ENCODE measurements at regions not wholly inside any gene's neighbourhood (a gene's known extent, or its start where the extent isn't known, plus 50 kb on each side); places are given as distances from the start of the nearest gene placed in this dataset.
"Not testable (repeated sequence)": the region's sequence is repeated elsewhere in the genome, so short reads cannot be mapped to it uniquely, and the experiment has no call there.

GRCh38 chr22:34620832-34621231 is 445.1 kb upstream of the ISX start:
- Mint-ChIP-seq H3K9me3 (no peaks in the 10 kb centered on the region), H3K27me3 (no peaks in the 10 kb centered on the region), H3K36me3 (ENCODE audit: low read depth) (no peaks in the 10 kb centered on the region), H3K4me1 (no peaks in the 10 kb centered on the region), H3K27ac (no peak overlapping the region), H3K4me3 (no peak overlapping the region)
- ATAC-seq (replicated peaks): no peak

DNA sequence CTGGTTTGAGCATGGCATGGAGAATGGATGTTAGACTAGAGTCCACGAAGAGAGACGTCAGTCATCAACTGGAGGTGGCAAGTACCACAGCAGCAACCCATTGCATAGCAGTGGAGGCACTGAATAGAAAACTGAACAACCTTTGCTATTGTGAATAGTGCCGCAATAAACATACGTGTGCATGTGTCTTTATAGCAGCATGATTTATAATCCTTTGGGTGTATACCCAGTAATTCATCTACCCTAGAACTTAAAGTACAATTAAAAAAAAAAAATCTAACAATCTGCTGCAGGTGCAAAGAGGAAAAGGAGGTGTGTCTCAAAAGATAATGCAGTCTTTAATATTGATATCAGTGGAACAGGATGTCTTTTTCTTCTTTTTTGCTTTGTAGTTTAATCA is 443.4 kb upstream of the ISX start:
- no peak overlapping the region for H3K4me3 Mint-ChIP-seq
- ATAC-seq (replicated peaks): no peak
- no peak overlapping the region for H3K27ac Mint-ChIP-seq
- H3K27me3 Mint-ChIP-seq: no peaks in the 10 kb centered on the region
- no peaks in the 10 kb centered on the region for H3K36me3 Mint-ChIP-seq (ENCODE audit: low read depth)
- H3K4me1 Mint-ChIP-seq: no peaks in the 10 kb centered on the region
- no peaks in the 10 kb centered on the region for H3K9me3 Mint-ChIP-seq

DNA sequence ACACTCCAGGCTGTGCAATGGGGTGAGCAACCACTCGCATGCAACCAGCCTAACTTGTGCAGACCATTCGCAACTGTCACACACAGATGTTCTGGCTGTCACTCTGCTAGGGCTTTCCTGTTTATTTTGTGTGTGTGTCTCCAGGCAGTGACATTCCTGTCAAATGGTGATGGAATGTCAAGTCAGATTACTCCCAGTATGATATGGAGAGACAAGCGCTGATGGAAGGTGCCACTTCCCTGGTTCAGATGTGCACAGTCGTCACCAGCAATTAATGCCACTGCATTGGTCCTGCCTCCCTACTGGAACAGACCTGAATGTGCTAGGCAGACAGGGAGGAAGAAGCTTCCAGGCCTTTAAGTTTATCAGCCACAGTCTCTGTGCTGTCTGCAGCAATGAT is 442.4 kb upstream of the ISX start:
- Mint-ChIP-seq H3K4me1 (no peaks in the 10 kb centered on the region), H3K27me3 (no peaks in the 10 kb centered on the region), H3K4me3 (no peak overlapping the region), H3K36me3 (ENCODE audit: low read depth) (no peaks in the 10 kb centered on the region), H3K27ac (no peak overlapping the region), H3K9me3 (peaks cover 3% of the 10 kb centered on the region)
- no peak for ATAC-seq (replicated peaks)

- not testable (repeated sequence) for H3K27me3 Mint-ChIP-seq; H3K4me1 Mint-ChIP-seq; H3K36me3 Mint-ChIP-seq (ENCODE audit: low read depth); H3K4me3 Mint-ChIP-seq; H3K27ac Mint-ChIP-seq; ATAC-seq (replicated peaks); H3K9me3 Mint-ChIP-seq
Measured at GRCh38 chr22:34625892-34626291, 440.1 kb upstream of the ISX start.

GRCh38 chr22:34638128-34638527 is 427.8 kb upstream of the ISX start:
- Mint-ChIP-seq H3K27me3 (peaks cover 7% of the 10 kb centered on the region), H3K9me3 (no peaks in the 10 kb centered on the region), H3K36me3 (ENCODE audit: low read depth) (no peaks in the 10 kb centered on the region), H3K27ac (no peak overlapping the region), H3K4me3 (no peak overlapping the region), H3K4me1 (no peaks in the 10 kb centered on the region)
- no peak for ATAC-seq (replicated peaks)

GRCh38 chr22:34639911-34640310 is 426.0 kb upstream of the ISX start:
- H3K27ac Mint-ChIP-seq: no peak overlapping the region
- H3K4me1 Mint-ChIP-seq: no peaks in the 10 kb centered on the region
- no peaks in the 10 kb centered on the region for H3K36me3 Mint-ChIP-seq (ENCODE audit: low read depth)

DNA sequence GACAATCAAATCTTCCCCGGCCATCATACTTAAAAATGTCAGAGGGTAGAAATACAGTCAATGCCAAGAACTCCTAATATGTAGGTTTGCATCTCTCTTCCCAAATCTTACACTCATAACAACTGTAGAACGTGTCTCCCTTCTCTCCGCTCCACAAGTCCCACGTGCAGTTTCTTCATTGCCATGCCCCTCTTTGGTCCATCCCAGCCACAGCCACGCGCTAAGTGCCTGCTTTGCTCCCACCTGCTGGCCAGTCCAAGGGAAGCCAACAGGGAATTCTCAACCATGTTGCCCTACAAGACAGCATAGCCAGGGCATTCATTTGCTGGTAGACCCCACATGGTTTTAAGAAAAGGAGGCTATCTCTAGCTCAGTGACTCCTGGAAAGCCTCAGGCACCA is 420.6 kb upstream of the ISX start:
- Mint-ChIP-seq H3K9me3 (no peaks in the 10 kb centered on the region), H3K27me3 (no peaks in the 10 kb centered on the region)

More at GRCh38 chr22:34639911-34640310, 426.0 kb upstream of the ISX start:
- H3K9me3 Mint-ChIP-seq: no peaks in the 10 kb centered on the region
- no peak overlapping the region for H3K4me3 Mint-ChIP-seq
- H3K27me3 Mint-ChIP-seq: peaks cover 7% of the 10 kb centered on the region
- no peak for ATAC-seq (replicated peaks)

GRCh38 chr22:34669001-34669400 is 397.0 kb upstream of the ISX start:
- Mint-ChIP-seq H3K4me1 (no peaks in the 10 kb centered on the region), H3K4me3 (no peak overlapping the region), H3K27me3 (peaks cover 11% of the 10 kb centered on the region), H3K9me3 (peaks cover 3% of the 10 kb centered on the region), H3K36me3 (ENCODE audit: low read depth) (no peaks in the 10 kb centered on the region), H3K27ac (no peak overlapping the region)
- ATAC-seq (replicated peaks): no peak

More for the DNA sequence above, 420.6 kb upstream of the ISX start:
- Mint-ChIP-seq H3K4me3 (no peak overlapping the region), H3K4me1 (no peaks in the 10 kb centered on the region), H3K27ac (no peak overlapping the region), H3K36me3 (ENCODE audit: low read depth) (no peaks in the 10 kb centered on the region)
- ATAC-seq (replicated peaks): no peak

GRCh38 chr22:34683031-34683430 is 382.9 kb upstream of the ISX start:
- not testable (repeated sequence) for H3K4me3 Mint-ChIP-seq; H3K4me1 Mint-ChIP-seq; H3K27ac Mint-ChIP-seq; H3K9me3 Mint-ChIP-seq; H3K36me3 Mint-ChIP-seq (ENCODE audit: low read depth); ATAC-seq (replicated peaks); H3K27me3 Mint-ChIP-seq

DNA sequence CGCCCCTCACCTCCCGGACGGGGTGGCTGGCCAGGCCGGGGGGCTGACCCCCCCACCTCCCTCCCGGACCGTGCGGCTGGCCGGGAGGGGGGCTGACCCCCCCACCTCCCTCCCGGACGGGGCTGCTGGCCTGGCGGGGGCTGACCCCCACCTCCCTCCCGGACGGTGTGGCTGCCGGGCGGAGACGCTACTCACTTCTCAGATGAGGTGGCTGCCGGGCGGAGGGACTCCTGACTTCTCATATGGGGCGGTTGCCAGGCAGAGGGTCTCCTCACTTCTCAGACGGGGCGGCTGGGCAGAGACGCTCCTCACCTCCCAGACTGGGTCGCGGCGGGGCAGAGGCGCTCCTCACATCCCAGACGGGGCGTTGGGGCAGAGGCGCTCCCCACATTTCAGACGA is 381.7 kb upstream of the ISX start:
- not testable (repeated sequence) for ATAC-seq (replicated peaks); H3K4me3 Mint-ChIP-seq; H3K9me3 Mint-ChIP-seq; H3K4me1 Mint-ChIP-seq; H3K27me3 Mint-ChIP-seq; H3K27ac Mint-ChIP-seq; H3K36me3 Mint-ChIP-seq (ENCODE audit: low read depth)

- Mint-ChIP-seq H3K27ac (no peak overlapping the region), H3K27me3 (peaks cover 5% of the 10 kb centered on the region), H3K9me3 (no peaks in the 10 kb centered on the region), H3K4me1 (no peaks in the 10 kb centered on the region), H3K36me3 (ENCODE audit: low read depth) (no peaks in the 10 kb centered on the region), H3K4me3 (no peak overlapping the region)
- ATAC-seq (replicated peaks): no peak
Measured at GRCh38 chr22:34687116-34687515, 378.8 kb upstream of the ISX start.

DNA sequence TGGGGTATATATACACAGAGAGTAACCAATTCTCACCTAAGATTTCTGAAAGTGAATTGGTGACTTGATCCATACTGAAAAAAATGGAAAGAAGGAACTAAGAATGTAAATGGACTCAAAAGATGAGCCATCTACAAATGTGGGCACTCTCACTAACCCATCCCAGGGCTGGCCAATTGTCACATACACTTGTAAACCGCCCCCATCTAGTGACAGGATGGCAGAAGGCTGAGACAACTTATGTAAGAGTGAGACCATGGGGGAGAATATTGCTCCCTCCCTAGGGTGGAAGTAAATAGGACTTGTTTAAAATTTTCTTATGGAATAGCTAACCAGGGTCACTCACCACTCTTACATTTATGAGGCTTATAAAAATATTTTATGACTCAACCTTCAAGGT is 377.1 kb upstream of the ISX start:
- no peak overlapping the region for H3K4me3 Mint-ChIP-seq
- ATAC-seq (replicated peaks): no peak
- H3K27ac Mint-ChIP-seq: no peak overlapping the region
- no peaks in the 10 kb centered on the region for H3K36me3 Mint-ChIP-seq (ENCODE audit: low read depth)
- peaks cover 5% of the 10 kb centered on the region for H3K27me3 Mint-ChIP-seq
- no peaks in the 10 kb centered on the region for H3K9me3 Mint-ChIP-seq
- H3K4me1 Mint-ChIP-seq: no peaks in the 10 kb centered on the region

DNA sequence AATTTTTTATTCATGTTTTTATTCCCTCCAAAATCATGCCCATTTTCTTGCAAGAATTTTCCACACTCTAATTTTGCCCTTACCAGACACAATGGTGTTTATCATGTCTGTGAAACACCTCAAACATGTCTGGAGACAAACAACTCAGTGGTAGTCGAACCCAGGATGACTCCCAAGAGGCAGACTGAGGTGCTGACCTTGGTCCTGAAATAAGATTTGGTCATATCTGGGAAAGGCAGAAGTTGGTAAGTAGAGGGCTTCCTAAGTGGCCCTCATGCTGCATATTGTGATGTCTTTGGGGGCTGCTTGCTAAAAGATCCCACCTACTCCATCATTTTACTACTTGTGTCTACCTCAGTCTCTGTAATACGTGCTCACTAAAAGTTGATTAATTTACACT is 369.4 kb upstream of the ISX start:
- peaks cover 7% of the 10 kb centered on the region for H3K27me3 Mint-ChIP-seq

DNA sequence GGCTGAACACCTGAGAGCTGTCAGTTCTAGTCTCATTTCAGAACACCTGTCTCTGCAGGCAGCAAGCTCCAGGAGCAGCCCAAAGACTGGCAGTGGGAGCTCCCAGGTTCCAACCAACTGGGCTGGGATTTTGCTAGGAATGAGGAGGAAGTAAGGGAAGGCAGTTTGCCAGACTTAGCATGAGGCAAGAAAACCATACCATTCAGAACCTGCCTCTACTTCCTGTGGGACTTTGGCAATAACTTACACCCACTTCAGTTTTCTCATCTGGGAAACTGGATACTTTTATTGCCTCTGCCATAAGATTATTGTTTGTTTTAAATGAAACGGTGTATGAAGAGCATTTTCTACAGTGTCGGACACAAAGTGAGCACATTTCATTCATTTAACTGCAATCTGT is 363.7 kb upstream of the ISX start:
- H3K9me3 Mint-ChIP-seq: peaks cover 10% of the 10 kb centered on the region
- ATAC-seq (replicated peaks): no peak
- no peak overlapping the region for H3K27ac Mint-ChIP-seq
- no peak overlapping the region for H3K4me3 Mint-ChIP-seq
- no peaks in the 10 kb centered on the region for H3K4me1 Mint-ChIP-seq
- H3K27me3 Mint-ChIP-seq: peaks cover 7% of the 10 kb centered on the region
- H3K36me3 Mint-ChIP-seq (ENCODE audit: low read depth): no peaks in the 10 kb centered on the region

More for the DNA sequence above, 369.4 kb upstream of the ISX start:
- Mint-ChIP-seq H3K9me3 (peaks cover 13% of the 10 kb centered on the region), H3K27ac (no peak overlapping the region), H3K4me3 (no peak overlapping the region), H3K36me3 (ENCODE audit: low read depth) (no peaks in the 10 kb centered on the region), H3K4me1 (no peaks in the 10 kb centered on the region)
- ATAC-seq (replicated peaks): no peak

DNA sequence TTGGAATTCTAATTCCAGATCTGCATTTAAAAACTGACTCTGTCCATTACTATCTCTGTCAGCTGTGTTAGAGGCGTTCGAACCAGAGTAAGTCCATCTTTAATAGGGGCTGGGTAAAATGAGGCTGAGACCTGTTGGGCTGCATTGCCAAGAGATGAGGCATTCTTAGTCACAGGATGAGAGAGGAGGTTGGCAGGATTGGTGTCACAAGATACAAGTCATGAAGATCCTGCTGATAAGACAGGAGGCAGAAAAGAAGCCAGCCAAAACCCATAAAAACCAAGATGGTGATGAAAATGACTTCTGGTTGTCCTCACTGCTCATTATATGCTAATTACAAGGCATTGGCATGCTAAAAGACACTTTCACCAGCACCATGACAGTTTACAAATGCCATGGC is 356.3 kb upstream of the ISX start:
- no peak overlapping the region for H3K27ac Mint-ChIP-seq
- no peaks in the 10 kb centered on the region for H3K36me3 Mint-ChIP-seq (ENCODE audit: low read depth)
- H3K9me3 Mint-ChIP-seq: peaks cover 10% of the 10 kb centered on the region
- no peaks in the 10 kb centered on the region for H3K4me1 Mint-ChIP-seq
- H3K27me3 Mint-ChIP-seq: peaks cover 13% of the 10 kb centered on the region
- H3K4me3 Mint-ChIP-seq: no peak overlapping the region
- no peak for ATAC-seq (replicated peaks)

- peaks cover 18% of the 10 kb centered on the region for H3K9me3 Mint-ChIP-seq
- peaks cover under 1% of the 10 kb centered on the region for H3K27me3 Mint-ChIP-seq
- no peaks in the 10 kb centered on the region for H3K36me3 Mint-ChIP-seq (ENCODE audit: low read depth)
Measured at GRCh38 chr22:34722901-34723300, 343.1 kb upstream of the ISX start.

More at GRCh38 chr22:34722901-34723300, 343.1 kb upstream of the ISX start:
- no peak for ATAC-seq (replicated peaks)
- Mint-ChIP-seq H3K4me3 (no peak overlapping the region), H3K27ac (no peak overlapping the region), H3K4me1 (no peaks in the 10 kb centered on the region)

Measured in activated T-helper 17 cell treated with anti-CD3 and anti-CD28 coated beads, Interleukin-2, amount 50 U/mL, for 72 hours (primary cell).